GM12878 (cell line): ENCODE measurements at regions not wholly inside any gene's neighbourhood (a gene's known extent, or its start where the extent isn't known, plus 50 kb on each side); places are given as distances from the start of the nearest gene placed in this dataset.

ENCODE experiments used
- ATAC-seq: fragments of 200-7000 bp; cut with Tn5 transposase; 3 replicates; pipeline ENCODE4 v1.9.1; 2020; ENCODE audit warnings: mild to moderate bottlenecking, moderate library complexity
- BruUV-seq: library from RNA; stranded (reverse); fragments of 400-500 nt; replicated peaks from 2 replicates; lab custom pipeline; 2021; lab: Mats Ljungman, UMichigan
- CTCF ChIA-PET: fragments of 300-600 bp; sonication (Branson Sonifier 250); formaldehyde crosslinking; extraction: SDS; loops from one replicate; lab custom pipeline; 2021; ENCODE audit warnings: inconsistent platforms; lab: Yijun Ruan, JAX
- POLR2A ChIA-PET: fragments of 350-600 bp; formaldehyde crosslinking; extraction: SDS; loops from one replicate; lab custom pipeline; 2021; ENCODE audit warnings: inconsistent platforms; lab: Charles Lee
- RAD21 ChIA-PET: fragments of 300-600 bp; sonication (Branson Sonifier 250); formaldehyde crosslinking; loops from one replicate; lab custom pipeline; 2023; ENCODE audit warnings: antibody characterized with exemption; ENCODE audit not compliant: unreplicated experiment; lab: Charles Lee
- SMC1A ChIA-PET: fragments of 300-600 bp; sonication (Branson Sonifier 250); formaldehyde crosslinking; loops from one replicate; lab custom pipeline; 2023; ENCODE audit not compliant: unreplicated experiment, uncharacterized antibody; lab: Charles Lee
- DNase-seq: peaks from one replicate; pipeline ENCODE4 v3.0.0-alpha.2; 2011; ENCODE audit warnings: low read depth, low spot score
- FAIRE-seq: peaks from 3 replicates; lab custom pipeline; 2011; peaks lifted over from hg19 to GRCh38; lab: Jason Lieb, UNC
- H2AFZ ChIP-seq: 2 replicates; pipeline ENCODE4 v1.6.0; 2011; ENCODE audit warnings: low read depth, low read length, control low read depth; ENCODE audit not compliant: control insufficient read depth
- H3K27ac ChIP-seq: 2 replicates; pipeline ENCODE4 v1.5.1; 2011; ENCODE audit warnings: control low read depth; ENCODE audit not compliant: control insufficient read depth, insufficient read depth
- H3K27me3 ChIP-seq, 2 experiments: replicated peaks in 1 of 2; 2 replicates each; pipeline versions ENCODE4 v1.6.0 to v1.6.1; 2011; ENCODE audit warnings: low read length in 1 of 2; ENCODE audit not compliant: control insufficient read depth in 2 of 2, insufficient read depth in 2 of 2
- H3K36me3 ChIP-seq, 2 experiments: 2 replicates each; pipeline ENCODE4 v1.5.1; 2011; ENCODE audit warnings: low read length in 1 of 2; ENCODE audit not compliant: control insufficient read depth in 2 of 2, insufficient read depth in 2 of 2
- H3K4me1 ChIP-seq: 2 replicates; pipeline ENCODE4 v1.6.1; 2011; ENCODE audit warnings: mild to moderate bottlenecking, low read length, moderate library complexity, mixed read lengths; ENCODE audit not compliant: control insufficient read depth, insufficient read depth
- H3K4me2 ChIP-seq: 2 replicates; pipeline ENCODE4 v1.6.0; 2011; ENCODE audit warnings: control low read depth; ENCODE audit not compliant: control insufficient read depth, insufficient read depth
- H3K4me3 ChIP-seq: fragments of 200-600 bp; sonication (generic); 2 replicates; pipeline ENCODE4 v1.5.1; 2016
- H3K79me2 ChIP-seq: 2 replicates; pipeline ENCODE4 v1.6.0; 2011; ENCODE audit warnings: low read length; ENCODE audit not compliant: control insufficient read depth, insufficient read depth
- H3K9ac ChIP-seq: 2 replicates; pipeline ENCODE4 v1.8.0; 2011; ENCODE audit warnings: low read length, control low read depth, mixed read lengths; ENCODE audit not compliant: control insufficient read depth, insufficient read depth
- H3K9me3 ChIP-seq: replicated peaks from 3 replicates; pipeline ENCODE4 v1.5.1; 2011; ENCODE audit warnings: mild to moderate bottlenecking, low read length; ENCODE audit not compliant: control insufficient read depth, insufficient read depth
- H4K20me1 ChIP-seq: 2 replicates; pipeline ENCODE4 v1.6.0; 2011; ENCODE audit not compliant: control insufficient read depth, insufficient read depth
- BACH1 ChIP-seq: fragments of 450-650 bp; IDR thresholded peaks from 2 replicates; pipeline ENCODE4 v1.6.1; 2017; ENCODE audit warnings: mild to moderate bottlenecking, borderline replicate concordance
- CHD2 ChIP-seq: IDR thresholded peaks from 2 replicates; pipeline ENCODE4 v1.6.1; 2011; ENCODE audit warnings: low read depth, low read length, improper control_type of control experiment, borderline replicate concordance
- EGR1 ChIP-seq, 2 experiments: IDR thresholded peaks; 1 replicate in 1 of 2; 2 replicates in 1 of 2; pipeline ENCODE4 v1.6.1; 2011 to 2012; ENCODE audit warnings: low read depth in 2 of 2, low read length in 2 of 2, borderline replicate concordance in 1 of 2, mild to moderate bottlenecking in 1 of 2, moderate library complexity in 1 of 2
- GABPA ChIP-seq: IDR thresholded peaks from 2 replicates; pipeline ENCODE4 v1.6.1; 2014; ENCODE audit warnings: antibody characterized with exemption, low read depth, mild to moderate bottlenecking, inconsistent platforms
- HCFC1 ChIP-seq: fragments of 150-350 bp; IDR thresholded peaks from 2 replicates; pipeline ENCODE4 v1.6.1; 2014; ENCODE audit warnings: low read length
- IRF4 ChIP-seq: IDR thresholded peaks from 2 replicates; pipeline ENCODE4 v1.6.1; 2011; ENCODE audit warnings: low read depth, low read length
- KLF5 ChIP-seq: fragments of 450-650 bp; IDR thresholded peaks from 2 replicates; pipeline ENCODE4 v1.6.1; 2014; ENCODE audit warnings: mild to moderate bottlenecking; ENCODE audit not compliant: partially characterized antibody
- NR2C2 ChIP-seq: IDR thresholded peaks from 2 replicates; pipeline ENCODE4 v1.6.1; 2011; ENCODE audit warnings: borderline replicate concordance, low read depth; ENCODE audit not compliant: control insufficient read depth, insufficient read length
- SMAD5 ChIP-seq: IDR thresholded peaks from 2 replicates; pipeline ENCODE4 v1.6.1; 2016; ENCODE audit warnings: antibody characterized with exemption, low read depth
- SUZ12 ChIP-seq: fragments of 200-600 bp; sonication (generic); IDR thresholded peaks from one replicate; pipeline ENCODE4 v1.6.1; 2018; ENCODE audit warnings: antibody characterized with exemption, mild to moderate bottlenecking; ENCODE audit not compliant: unreplicated experiment
- TBL1XR1 ChIP-seq: IDR thresholded peaks from 2 replicates; pipeline ENCODE4 v1.6.1; 2012; ENCODE audit warnings: low read depth, low read length, improper control_type of control experiment
- WGBS: methylation state at CpG from one replicate; pipeline ENCODE4 v1.1.6; 2016; ENCODE audit warnings: low lambda C conversion rate; ENCODE audit not compliant: insufficient replicate concordance, insufficient coverage; ENCODE audit errors: missing lambda C conversion rate; 5-methylcytosine and 5-hydroxymethylcytosine counted together
- in situ Hi-C: fragments of 300-500 bp; cut with MboI; formaldehyde crosslinking; loops from 9 replicates; pipeline ENCODE4 v1.14.3; 2018; ENCODE audit warnings: mixed read lengths
- intact Hi-C: fragments of 100-400 bp; cut with micrococcal nuclease; formaldehyde crosslinking; loops from one replicate; pipeline ENCODE4 v1.14.2; 2022; ENCODE audit not compliant: unreplicated experiment
- TF ChIP-seq, protein P1 (sequence below): IDR thresholded peaks from 2 replicates; pipeline ENCODE4 v1.6.1; 2012; ENCODE audit warnings: low read depth, low read length, improper control_type of control experiment
- TF ChIP-seq, protein P2 (sequence below): fragments of 450-650 bp; IDR thresholded peaks from 2 replicates; pipeline ENCODE4 v1.6.1; 2017; ENCODE audit warnings: mild to moderate bottlenecking, low read depth, inconsistent platforms; ENCODE audit not compliant: poor library complexity, severe bottlenecking
- TF ChIP-seq, protein P3 (sequence below): fragments of 450-650 bp; IDR thresholded peaks from 2 replicates; pipeline ENCODE4 v1.6.1; 2017; ENCODE audit warnings: mild to moderate bottlenecking
- TF ChIP-seq, protein P4 (sequence below): IDR thresholded peaks from 2 replicates; pipeline ENCODE4 v1.6.1; 2011; ENCODE audit warnings: low read depth, low read length, improper control_type of control experiment, borderline replicate concordance
- TF ChIP-seq, protein P5 (sequence below): IDR thresholded peaks from 2 replicates; pipeline ENCODE4 v1.6.1; 2011; ENCODE audit warnings: borderline replicate concordance, low read depth, mild to moderate bottlenecking, moderate library complexity, mixed read lengths, low read length; ENCODE audit not compliant: insufficient read depth; ENCODE audit errors: extremely low read length

DNA sequence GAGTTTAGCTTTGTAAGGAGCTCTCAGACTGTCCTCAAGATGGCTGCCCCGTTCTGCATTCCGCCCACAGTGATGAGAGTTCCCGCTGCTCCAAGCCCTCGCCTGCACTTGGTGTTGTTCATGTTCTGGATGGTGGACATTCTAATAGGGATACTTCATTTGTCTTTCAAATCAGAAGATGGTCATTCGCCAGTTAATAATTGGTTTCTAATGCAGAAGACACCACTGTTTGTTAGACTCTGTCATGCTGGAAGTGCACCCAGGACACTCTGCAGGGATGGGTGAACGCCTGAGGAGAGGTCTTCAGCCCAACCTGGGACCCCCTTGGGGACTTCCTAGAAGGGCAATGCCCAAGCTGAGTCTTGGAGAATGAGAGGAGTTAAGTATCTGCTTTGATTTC, 836.4 kb downstream of the TBC1D22A start:
- Histone ChIP-seq H3K4me1 (no peaks in the 10 kb centered on the region), H3K4me3 (no peak overlapping the region), H4K20me1 (no peaks in the 10 kb centered on the region), H3K9ac (no peak overlapping the region), H3K9me3 (no peaks in the 10 kb centered on the region; the same call in 2 of the 3 replicates), H2AFZ (no peak overlapping the region), H3K36me3 (no peaks in the 10 kb centered on the region)
- no peak for FAIRE-seq
- intact Hi-C loops (no loop called here), in situ Hi-C loops (no loop called here)
- ChIA-PET SMC1A (no interaction called here), RAD21 (no interaction called here), CTCF (no interaction called here)
- no TSS peak for BruUV-seq
- 50% methylated on average over 6 of the region's 6 CpGs for WGBS
- no peak for DNase-seq
- ATAC-seq, result no peak
- TF ChIP-seq SMAD5 (no peak), SUZ12 (no peak), TBL1XR1 (no peak), CHD2 (no peak), NR2C2 (no peak), EGR1 (IDR thresholded peaks at IDR 0.05; ENCODE audit: borderline replicate concordance in 1 of 2, low read depth in 2 of 2, low read length in 2 of 2) (no peak), HCFC1 (no peak), GABPA (no peak), IRF4 (no peak), KLF5 (no peak), BACH1 (no peak)
- TF ChIP-seq, protein P1, sequence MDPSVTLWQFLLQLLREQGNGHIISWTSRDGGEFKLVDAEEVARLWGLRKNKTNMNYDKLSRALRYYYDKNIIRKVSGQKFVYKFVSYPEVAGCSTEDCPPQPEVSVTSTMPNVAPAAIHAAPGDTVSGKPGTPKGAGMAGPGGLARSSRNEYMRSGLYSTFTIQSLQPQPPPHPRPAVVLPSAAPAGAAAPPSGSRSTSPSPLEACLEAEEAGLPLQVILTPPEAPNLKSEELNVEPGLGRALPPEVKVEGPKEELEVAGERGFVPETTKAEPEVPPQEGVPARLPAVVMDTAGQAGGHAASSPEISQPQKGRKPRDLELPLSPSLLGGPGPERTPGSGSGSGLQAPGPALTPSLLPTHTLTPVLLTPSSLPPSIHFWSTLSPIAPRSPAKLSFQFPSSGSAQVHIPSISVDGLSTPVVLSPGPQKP, result no peak
- TF ChIP-seq, protein P2, sequence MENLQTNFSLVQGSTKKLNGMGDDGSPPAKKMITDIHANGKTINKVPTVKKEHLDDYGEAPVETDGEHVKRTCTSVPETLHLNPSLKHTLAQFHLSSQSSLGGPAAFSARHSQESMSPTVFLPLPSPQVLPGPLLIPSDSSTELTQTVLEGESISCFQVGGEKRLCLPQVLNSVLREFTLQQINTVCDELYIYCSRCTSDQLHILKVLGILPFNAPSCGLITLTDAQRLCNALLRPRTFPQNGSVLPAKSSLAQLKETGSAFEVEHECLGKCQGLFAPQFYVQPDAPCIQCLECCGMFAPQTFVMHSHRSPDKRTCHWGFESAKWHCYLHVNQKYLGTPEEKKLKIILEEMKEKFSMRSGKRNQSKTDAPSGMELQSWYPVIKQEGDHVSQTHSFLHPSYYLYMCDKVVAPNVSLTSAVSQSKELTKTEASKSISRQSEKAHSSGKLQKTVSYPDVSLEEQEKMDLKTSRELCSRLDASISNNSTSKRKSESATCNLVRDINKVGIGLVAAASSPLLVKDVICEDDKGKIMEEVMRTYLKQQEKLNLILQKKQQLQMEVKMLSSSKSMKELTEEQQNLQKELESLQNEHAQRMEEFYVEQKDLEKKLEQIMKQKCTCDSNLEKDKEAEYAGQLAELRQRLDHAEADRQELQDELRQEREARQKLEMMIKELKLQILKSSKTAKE, result no peak
- TF ChIP-seq, protein P3, sequence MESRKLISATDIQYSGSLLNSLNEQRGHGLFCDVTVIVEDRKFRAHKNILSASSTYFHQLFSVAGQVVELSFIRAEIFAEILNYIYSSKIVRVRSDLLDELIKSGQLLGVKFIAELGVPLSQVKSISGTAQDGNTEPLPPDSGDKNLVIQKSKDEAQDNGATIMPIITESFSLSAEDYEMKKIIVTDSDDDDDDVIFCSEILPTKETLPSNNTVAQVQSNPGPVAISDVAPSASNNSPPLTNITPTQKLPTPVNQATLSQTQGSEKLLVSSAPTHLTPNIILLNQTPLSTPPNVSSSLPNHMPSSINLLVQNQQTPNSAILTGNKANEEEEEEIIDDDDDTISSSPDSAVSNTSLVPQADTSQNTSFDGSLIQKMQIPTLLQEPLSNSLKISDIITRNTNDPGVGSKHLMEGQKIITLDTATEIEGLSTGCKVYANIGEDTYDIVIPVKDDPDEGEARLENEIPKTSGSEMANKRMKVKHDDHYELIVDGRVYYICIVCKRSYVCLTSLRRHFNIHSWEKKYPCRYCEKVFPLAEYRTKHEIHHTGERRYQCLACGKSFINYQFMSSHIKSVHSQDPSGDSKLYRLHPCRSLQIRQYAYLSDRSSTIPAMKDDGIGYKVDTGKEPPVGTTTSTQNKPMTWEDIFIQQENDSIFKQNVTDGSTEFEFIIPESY, result no peak
- TF ChIP-seq, protein P4, sequence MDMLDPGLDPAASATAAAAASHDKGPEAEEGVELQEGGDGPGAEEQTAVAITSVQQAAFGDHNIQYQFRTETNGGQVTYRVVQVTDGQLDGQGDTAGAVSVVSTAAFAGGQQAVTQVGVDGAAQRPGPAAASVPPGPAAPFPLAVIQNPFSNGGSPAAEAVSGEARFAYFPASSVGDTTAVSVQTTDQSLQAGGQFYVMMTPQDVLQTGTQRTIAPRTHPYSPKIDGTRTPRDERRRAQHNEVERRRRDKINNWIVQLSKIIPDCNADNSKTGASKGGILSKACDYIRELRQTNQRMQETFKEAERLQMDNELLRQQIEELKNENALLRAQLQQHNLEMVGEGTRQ, result no peak
- TF ChIP-seq, protein P5, sequence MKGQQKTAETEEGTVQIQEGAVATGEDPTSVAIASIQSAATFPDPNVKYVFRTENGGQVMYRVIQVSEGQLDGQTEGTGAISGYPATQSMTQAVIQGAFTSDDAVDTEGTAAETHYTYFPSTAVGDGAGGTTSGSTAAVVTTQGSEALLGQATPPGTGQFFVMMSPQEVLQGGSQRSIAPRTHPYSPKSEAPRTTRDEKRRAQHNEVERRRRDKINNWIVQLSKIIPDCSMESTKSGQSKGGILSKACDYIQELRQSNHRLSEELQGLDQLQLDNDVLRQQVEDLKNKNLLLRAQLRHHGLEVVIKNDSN, result no peak
- TF ChIP-seq, all 136 proteins: peak for 0
- H3K27ac ChIP-seq, result no peak overlapping the region
- no peaks in the 10 kb centered on the region for H3K27me3 ChIP-seq
- H3K4me2 ChIP-seq, result no peak overlapping the region
- POLR2A ChIA-PET, result no interaction called here
- no peaks in the 10 kb centered on the region for H3K79me2 ChIP-seq
